ENCODE measurements at regions not wholly inside any gene's neighbourhood (a gene's known extent, or its start where the extent isn't known, plus 50 kb on each side); places are given as distances from the start of the nearest gene placed in this dataset.

DNA sequence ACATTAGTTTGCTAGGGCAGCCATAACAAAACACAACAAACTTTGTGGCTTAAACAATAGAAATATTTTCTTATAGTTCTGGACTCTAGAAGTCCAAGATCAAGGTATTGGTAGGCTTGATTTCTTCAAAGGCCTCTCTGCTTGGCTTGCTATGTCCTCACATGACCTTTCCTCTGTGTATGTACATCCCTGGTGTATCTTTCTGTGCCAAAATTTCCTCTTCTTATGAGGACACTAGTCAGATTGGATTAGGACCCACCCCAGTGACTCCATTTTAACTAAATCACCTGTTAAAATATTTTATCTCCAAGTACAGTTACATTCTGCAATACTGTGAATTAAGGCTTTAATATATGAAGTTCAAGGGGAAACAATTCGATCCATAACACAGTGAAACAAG lies 168.9 kb upstream of the CCNH start (continued):
- TF ChIP-seq NANOG (IDR thresholded peaks at IDR 0.05; ENCODE audit: borderline replicate concordance) (no peak), ZNF331 (CRISPR knock-in tag; IDR thresholded peaks at IDR 0.05; ENCODE audit: low read depth) (no peak)

- Histone ChIP-seq H3K27me3 (ENCODE audit: insufficient read depth) (no peaks in the 10 kb centered on the region), H3K27ac (ENCODE audit: low read depth) (no peak overlapping the region), H4K20me1 (replicated peaks; ENCODE audit: insufficient read depth) (no peaks in the 10 kb centered on the region), H3K79me2 (replicated peaks; ENCODE audit: insufficient read depth) (no peaks in the 10 kb centered on the region), H3K4me3 (no peak overlapping the region), H3K36me3 (ENCODE audit: insufficient read depth) (no peaks in the 10 kb centered on the region), H3K4me1 (ENCODE audit: insufficient read depth) (peaks cover 6% of the 10 kb centered on the region; the same call in 1 of the 2 replicates), H2AFZ (no peak overlapping the region), H3K4me2 (no peak overlapping the region), H3F3A (replicated peaks; ENCODE audit: low read depth) (no peaks in the 10 kb centered on the region), H3K9me2 (ENCODE audit: insufficient read depth) (0 out of 2 replicates have a peak, but pooled peaks cover 3% of the 10 kb centered on the region)
- no peak for TF ChIP-seq STAT1 (IDR thresholded peaks at IDR 0.05; ENCODE audit: unreplicated experiment)
- TF ChIP-seq, protein P1, sequence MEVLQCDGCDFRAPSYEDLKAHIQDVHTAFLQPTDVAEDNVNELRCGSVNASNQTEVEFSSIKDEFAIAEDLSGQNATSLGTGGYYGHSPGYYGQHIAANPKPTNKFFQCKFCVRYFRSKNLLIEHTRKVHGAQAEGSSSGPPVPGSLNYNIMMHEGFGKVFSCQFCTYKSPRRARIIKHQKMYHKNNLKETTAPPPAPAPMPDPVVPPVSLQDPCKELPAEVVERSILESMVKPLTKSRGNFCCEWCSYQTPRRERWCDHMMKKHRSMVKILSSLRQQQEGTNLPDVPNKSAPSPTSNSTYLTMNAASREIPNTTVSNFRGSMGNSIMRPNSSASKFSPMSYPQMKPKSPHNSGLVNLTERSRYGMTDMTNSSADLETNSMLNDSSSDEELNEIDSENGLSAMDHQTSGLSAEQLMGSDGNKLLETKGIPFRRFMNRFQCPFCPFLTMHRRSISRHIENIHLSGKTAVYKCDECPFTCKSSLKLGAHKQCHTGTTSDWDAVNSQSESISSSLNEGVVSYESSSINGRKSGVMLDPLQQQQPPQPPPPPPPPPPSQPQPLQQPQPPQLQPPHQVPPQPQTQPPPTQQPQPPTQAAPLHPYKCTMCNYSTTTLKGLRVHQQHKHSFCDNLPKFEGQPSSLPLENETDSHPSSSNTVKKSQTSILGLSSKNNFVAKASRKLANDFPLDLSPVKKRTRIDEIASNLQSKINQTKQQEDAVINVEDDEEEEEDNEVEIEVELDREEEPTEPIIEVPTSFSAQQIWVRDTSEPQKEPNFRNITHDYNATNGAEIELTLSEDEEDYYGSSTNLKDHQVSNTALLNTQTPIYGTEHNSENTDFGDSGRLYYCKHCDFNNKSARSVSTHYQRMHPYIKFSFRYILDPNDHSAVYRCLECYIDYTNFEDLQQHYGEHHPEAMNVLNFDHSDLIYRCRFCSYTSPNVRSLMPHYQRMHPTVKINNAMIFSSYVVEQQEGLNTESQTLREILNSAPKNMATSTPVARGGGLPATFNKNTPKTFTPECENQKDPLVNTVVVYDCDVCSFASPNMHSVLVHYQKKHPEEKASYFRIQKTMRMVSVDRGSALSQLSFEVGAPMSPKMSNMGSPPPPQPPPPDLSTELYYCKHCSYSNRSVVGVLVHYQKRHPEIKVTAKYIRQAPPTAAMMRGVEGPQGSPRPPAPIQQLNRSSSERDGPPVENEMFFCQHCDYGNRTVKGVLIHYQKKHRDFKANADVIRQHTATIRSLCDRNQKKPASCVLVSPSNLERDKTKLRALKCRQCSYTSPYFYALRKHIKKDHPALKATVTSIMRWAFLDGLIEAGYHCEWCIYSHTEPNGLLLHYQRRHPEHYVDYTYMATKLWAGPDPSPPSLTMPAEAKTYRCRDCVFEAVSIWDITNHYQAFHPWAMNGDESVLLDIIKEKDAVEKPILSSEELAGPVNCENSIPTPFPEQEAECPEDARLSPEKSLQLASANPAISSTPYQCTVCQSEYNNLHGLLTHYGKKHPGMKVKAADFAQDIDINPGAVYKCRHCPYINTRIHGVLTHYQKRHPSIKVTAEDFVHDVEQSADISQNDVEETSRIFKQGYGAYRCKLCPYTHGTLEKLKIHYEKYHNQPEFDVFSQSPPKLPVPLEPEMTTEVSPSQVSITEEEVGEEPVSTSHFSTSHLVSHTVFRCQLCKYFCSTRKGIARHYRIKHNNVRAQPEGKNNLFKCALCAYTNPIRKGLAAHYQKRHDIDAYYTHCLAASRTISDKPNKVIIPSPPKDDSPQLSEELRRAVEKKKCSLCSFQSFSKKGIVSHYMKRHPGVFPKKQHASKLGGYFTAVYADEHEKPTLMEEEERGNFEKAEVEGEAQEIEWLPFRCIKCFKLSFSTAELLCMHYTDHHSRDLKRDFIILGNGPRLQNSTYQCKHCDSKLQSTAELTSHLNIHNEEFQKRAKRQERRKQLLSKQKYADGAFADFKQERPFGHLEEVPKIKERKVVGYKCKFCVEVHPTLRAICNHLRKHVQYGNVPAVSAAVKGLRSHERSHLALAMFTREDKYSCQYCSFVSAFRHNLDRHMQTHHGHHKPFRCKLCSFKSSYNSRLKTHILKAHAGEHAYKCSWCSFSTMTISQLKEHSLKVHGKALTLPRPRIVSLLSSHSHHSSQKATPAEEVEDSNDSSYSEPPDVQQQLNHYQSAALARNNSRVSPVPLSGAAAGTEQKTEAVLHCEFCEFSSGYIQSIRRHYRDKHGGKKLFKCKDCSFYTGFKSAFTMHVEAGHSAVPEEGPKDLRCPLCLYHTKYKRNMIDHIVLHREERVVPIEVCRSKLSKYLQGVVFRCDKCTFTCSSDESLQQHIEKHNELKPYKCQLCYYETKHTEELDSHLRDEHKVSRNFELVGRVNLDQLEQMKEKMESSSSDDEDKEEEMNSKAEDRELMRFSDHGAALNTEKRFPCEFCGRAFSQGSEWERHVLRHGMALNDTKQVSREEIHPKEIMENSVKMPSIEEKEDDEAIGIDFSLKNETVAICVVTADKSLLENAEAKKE (CRISPR knock-in tag; IDR thresholded peaks at IDR 0.05) = no peak
- no peak for TF ChIP-seq EZH2phosphoT487 (IDR thresholded peaks at IDR 0.05; ENCODE audit: unreplicated experiment)
- TF ChIP-seq POLR2AphosphoS5 (IDR thresholded peaks at IDR 0.05; ENCODE audit: low read depth) = no peak
- ATAC-seq = no peak
- Mint-ChIP-seq H3K9me3 (peaks cover 3% of the 10 kb centered on the region; the same call in 1 of the 3 replicates), H3K36me3 (ENCODE audit: low read depth) (no peaks in the 10 kb centered on the region), H3K4me3 (no peak overlapping the region), H3K4me1 (peaks cover 17% of the 10 kb centered on the region), H3K27ac (no peak overlapping the region), H3K27me3 (ENCODE audit: insufficient read depth, low read depth, poor library complexity) (peaks cover 6% of the 10 kb centered on the region)
- DNase-seq (ENCODE audit: low spot score) = no peak
Observed at GRCh38 chr5:87579678-87580077, 166.9 kb upstream of the CCNH start.

Measured in GM23338 (cell line).